ENCODE measurements at regions not wholly inside any gene's neighbourhood (a gene's known extent, or its start where the extent isn't known, plus 50 kb on each side); places are given as distances from the start of the nearest gene placed in this dataset.

GRCh38 chr1:58895559-58896145 lies 111.8 kb upstream of the JUN start:
- DNase-seq (ENCODE audit: low read depth) (no peak), FAIRE-seq (no peak)
- no peaks in the 10 kb centered on the region for H3K36me3 ChIP-seq (ENCODE audit: insufficient read depth, low read length)
- Mint-ChIP-seq H3K9me3 (ENCODE audit: unreplicated experiment) (no peaks in the 10 kb centered on the region), H3K4me3 (ENCODE audit: unreplicated experiment) (no peak overlapping the region), H3K36me3 (ENCODE audit: low read depth, unreplicated experiment) (no peaks in the 10 kb centered on the region), H3K27ac (ENCODE audit: unreplicated experiment) (peak overlapping the region; percentile 47), H3K27me3 (ENCODE audit: low read depth, unreplicated experiment) (peaks cover 5% of the 10 kb centered on the region), H3K4me1 (ENCODE audit: low read depth, unreplicated experiment) (peaks cover 19% of the 10 kb centered on the region)
- no peaks in the 10 kb centered on the region for H3K9me3 ChIP-seq (ENCODE audit: insufficient read depth, low read depth, low read length)
- H3K79me2 ChIP-seq (ENCODE audit: insufficient read depth, low read length), result no peaks in the 10 kb centered on the region
- no peak overlapping the region for H3K9ac ChIP-seq (ENCODE audit: low read length)
- peaks cover 13% of the 10 kb centered on the region for H3K4me1 ChIP-seq (ENCODE audit: insufficient read depth, low read length)
- no peak overlapping the region for H3K4me3 ChIP-seq (ENCODE audit: insufficient read depth, low read depth, low read length)
- no peak overlapping the region for H3K27ac ChIP-seq (ENCODE audit: low read depth, low read length)
- no peaks in the 10 kb centered on the region for H4K20me1 ChIP-seq (ENCODE audit: insufficient read depth, low read length)
- peak overlapping the region; percentile 36 for H2AFZ ChIP-seq (ENCODE audit: low read depth, low read length)
- no peaks in the 10 kb centered on the region for H3K27me3 ChIP-seq (ENCODE audit: insufficient read depth, low read length)
- TF ChIP-seq EZH2 (IDR thresholded peaks at IDR 0.05; ENCODE audit: insufficient read depth, low read length) (no peak), CTCF (IDR thresholded peaks at IDR 0.05; ENCODE audit: insufficient read depth, low read depth, low read length) (no peak)
- H3K4me2 ChIP-seq (ENCODE audit: low read length), result no peak overlapping the region

GRCh38 chr1:58896246-58897183 lies 112.7 kb upstream of the JUN start:
- TF ChIP-seq EZH2 (IDR thresholded peaks at IDR 0.05; ENCODE audit: insufficient read depth, low read length), result no peak
- TF ChIP-seq CTCF (IDR thresholded peaks at IDR 0.05; ENCODE audit: insufficient read depth, low read depth, low read length), result no peak
- no peak overlapping the region for H3K9ac ChIP-seq (ENCODE audit: low read length)
- FAIRE-seq, result no peak
- Mint-ChIP-seq H3K36me3 (ENCODE audit: low read depth, unreplicated experiment) (no peaks in the 10 kb centered on the region), H3K9me3 (ENCODE audit: unreplicated experiment) (no peaks in the 10 kb centered on the region), H3K4me3 (ENCODE audit: unreplicated experiment) (no peak overlapping the region), H3K4me1 (ENCODE audit: low read depth, unreplicated experiment) (peaks cover 23% of the 10 kb centered on the region), H3K27ac (ENCODE audit: unreplicated experiment) (peak overlapping the region; percentile 14), H3K27me3 (ENCODE audit: low read depth, unreplicated experiment) (peaks cover 5% of the 10 kb centered on the region)
- H3K36me3 ChIP-seq (ENCODE audit: insufficient read depth, low read length), result no peaks in the 10 kb centered on the region
- H3K27me3 ChIP-seq (ENCODE audit: insufficient read depth, low read length), result no peaks in the 10 kb centered on the region
- H4K20me1 ChIP-seq (ENCODE audit: insufficient read depth, low read length), result no peaks in the 10 kb centered on the region
- H3K4me1 ChIP-seq (ENCODE audit: insufficient read depth, low read length), result peaks cover 13% of the 10 kb centered on the region
- no peak overlapping the region for H3K4me3 ChIP-seq (ENCODE audit: insufficient read depth, low read depth, low read length)
- no peaks in the 10 kb centered on the region for H3K79me2 ChIP-seq (ENCODE audit: insufficient read depth, low read length)
- H3K4me2 ChIP-seq (ENCODE audit: low read length), result no peak overlapping the region
- H3K27ac ChIP-seq (ENCODE audit: low read depth, low read length), result no peak overlapping the region
- DNase-seq (ENCODE audit: low read depth), result no peak
- H3K9me3 ChIP-seq (ENCODE audit: insufficient read depth, low read depth, low read length), result no peaks in the 10 kb centered on the region
- H2AFZ ChIP-seq (ENCODE audit: low read depth, low read length), result no peak overlapping the region

Measured in astrocyte (in vitro differentiated cells and primary cell).